Ectodermal cell (in vitro differentiated cells): ENCODE measurements at regions not wholly inside any gene's neighbourhood (a gene's known extent, or its start where the extent isn't known, plus 50 kb on each side); places are given as distances from the start of the nearest gene placed in this dataset.

Source experiments
- H3K27ac ChIP-seq: 2 replicates; pipeline ENCODE4 v1.7.0; 2013; ENCODE audit warnings: mild to moderate bottlenecking, low read depth, low read length; ENCODE audit not compliant: insufficient read depth, poor library complexity, severe bottlenecking
- H3K27me3 ChIP-seq: 2 replicates; pipeline ENCODE4 v1.7.0; 2013; ENCODE audit warnings: mild to moderate bottlenecking, low read length; ENCODE audit not compliant: insufficient read depth, control insufficient read depth, poor library complexity, severe bottlenecking
- H3K36me3 ChIP-seq: one replicate; pipeline ENCODE4 v1.7.0; 2013; ENCODE audit warnings: low read length; ENCODE audit not compliant: control insufficient read depth, insufficient read depth
- H3K4me1 ChIP-seq: one replicate; pipeline ENCODE4 v1.7.0; 2013; ENCODE audit warnings: low read length; ENCODE audit not compliant: control insufficient read depth, insufficient read depth
- H3K4me3 ChIP-seq: 2 replicates; pipeline ENCODE4 v1.7.0; 2013; ENCODE audit warnings: low read depth, low read length, control low read depth; ENCODE audit not compliant: insufficient read depth
- H3K9me3 ChIP-seq: 2 replicates; pipeline ENCODE4 v1.7.0; 2013; ENCODE audit warnings: mild to moderate bottlenecking, low read length, moderate library complexity; ENCODE audit not compliant: control insufficient read depth
- WGBS, 2 experiments: methylation state at CpG; one replicate each; pipeline ENCODE4 v1.1.7; 2013; ENCODE audit warnings: missing lambda C conversion rate in 2 of 2; 5-methylcytosine and 5-hydroxymethylcytosine counted together

GRCh38 chr1:9419369-9420041 lies 119.8 kb upstream of the SLC25A33 start:
- Histone ChIP-seq H3K4me3 (no peak overlapping the region), H3K27me3 (no peaks in the 10 kb centered on the region), H3K36me3 (no peaks in the 10 kb centered on the region), H3K4me1 (no peaks in the 10 kb centered on the region), H3K27ac (no peak overlapping the region), H3K9me3 (no peaks in the 10 kb centered on the region)
- 88 to 96% methylated on average over 8 of the region's 8 CpGs for WGBS, 2 experiments

GRCh38 chr1:9420835-9421532 lies 118.3 kb upstream of the SLC25A33 start:
- H3K36me3 ChIP-seq: no peaks in the 10 kb centered on the region
- no peaks in the 10 kb centered on the region for H3K27me3 ChIP-seq
- no peaks in the 10 kb centered on the region for H3K9me3 ChIP-seq
- H3K4me3 ChIP-seq: no peak overlapping the region
- WGBS, 2 experiments: 95 to 97% methylated on average over 4 of the region's 5 CpGs
- no peak overlapping the region for H3K27ac ChIP-seq
- no peaks in the 10 kb centered on the region for H3K4me1 ChIP-seq

GRCh38 chr1:9421533-9421873 lies 117.8 kb upstream of the SLC25A33 start:
- whole genome bisulfite sequencing, 2 experiments: 91 to 94% methylated on average over 5 of the region's 5 CpGs
- no peak overlapping the region for H3K4me3 ChIP-seq

GRCh38 chr1:9422321-9422720 lies 116.9 kb upstream of the SLC25A33 start:
- Histone ChIP-seq H3K27me3 (no peaks in the 10 kb centered on the region), H3K27ac (no peak overlapping the region), H3K36me3 (no peaks in the 10 kb centered on the region), H3K4me3 (no peak overlapping the region), H3K9me3 (no peaks in the 10 kb centered on the region), H3K4me1 (no peaks in the 10 kb centered on the region)
- WGBS, 2 experiments: 89 to 90% methylated on average over 14 of the region's 14 CpGs

More at GRCh38 chr1:9421533-9421873, 117.8 kb upstream of the SLC25A33 start:
- Histone ChIP-seq H3K27me3 (no peaks in the 10 kb centered on the region), H3K27ac (no peak overlapping the region), H3K36me3 (no peaks in the 10 kb centered on the region), H3K4me1 (no peaks in the 10 kb centered on the region), H3K9me3 (no peaks in the 10 kb centered on the region)

GRCh38 chr1:9422911-9423505 lies 116.3 kb upstream of the SLC25A33 start:
- H3K27ac ChIP-seq: no peak overlapping the region
- peaks cover under 1% of the 10 kb centered on the region for H3K4me1 ChIP-seq
- no peaks in the 10 kb centered on the region for H3K27me3 ChIP-seq
- WGBS, 2 experiments: 91% methylated on average over 12 of the region's 12 CpGs
- H3K9me3 ChIP-seq: no peaks in the 10 kb centered on the region
- no peaks in the 10 kb centered on the region for H3K36me3 ChIP-seq
- no peak overlapping the region for H3K4me3 ChIP-seq

- no peaks in the 10 kb centered on the region for H3K9me3 ChIP-seq
- no peaks in the 10 kb centered on the region for H3K36me3 ChIP-seq
- no peak overlapping the region for H3K27ac ChIP-seq
- no peak overlapping the region for H3K4me3 ChIP-seq
- 90 to 91% methylated on average over 4 of the region's 4 CpGs for WGBS, 2 experiments
- H3K27me3 ChIP-seq: no peaks in the 10 kb centered on the region
- H3K4me1 ChIP-seq: peaks cover 5% of the 10 kb centered on the region
These were observed 115.0 kb upstream of the SLC25A33 start for GRCh38 chr1:9424261-9424660.

- H3K9me3 ChIP-seq: no peaks in the 10 kb centered on the region
- peaks cover 9% of the 10 kb centered on the region for H3K4me1 ChIP-seq
- 92 to 93% methylated on average over 7 of the region's 7 CpGs for WGBS, 2 experiments
- no peak overlapping the region for H3K4me3 ChIP-seq
- no peak overlapping the region for H3K27ac ChIP-seq
- no peaks in the 10 kb centered on the region for H3K36me3 ChIP-seq
- no peaks in the 10 kb centered on the region for H3K27me3 ChIP-seq
These were observed 113.4 kb upstream of the SLC25A33 start for GRCh38 chr1:9425859-9426258.

GRCh38 chr1:9426291-9426711 lies 113.0 kb upstream of the SLC25A33 start:
- H3K9me3 ChIP-seq: no peaks in the 10 kb centered on the region
- 87% methylated on average over 13 of the region's 13 CpGs for WGBS, 2 experiments
- no peaks in the 10 kb centered on the region for H3K27me3 ChIP-seq
- H3K27ac ChIP-seq: no peak overlapping the region
- H3K4me1 ChIP-seq: peaks cover 9% of the 10 kb centered on the region
- H3K4me3 ChIP-seq: no peak overlapping the region
- no peaks in the 10 kb centered on the region for H3K36me3 ChIP-seq

GRCh38 chr1:9427388-9427787 lies 111.9 kb upstream of the SLC25A33 start:
- Histone ChIP-seq H3K27me3 (no peaks in the 10 kb centered on the region), H3K4me1 (peaks cover 9% of the 10 kb centered on the region), H3K9me3 (no peaks in the 10 kb centered on the region), H3K36me3 (no peaks in the 10 kb centered on the region), H3K27ac (no peak overlapping the region), H3K4me3 (no peak overlapping the region)
- WGBS, 2 experiments: 92% methylated on average over 2 of the region's 2 CpGs

GRCh38 chr1:9428601-9429341 lies 110.5 kb upstream of the SLC25A33 start:
- Histone ChIP-seq H3K9me3 (no peaks in the 10 kb centered on the region), H3K4me1 (peaks cover 9% of the 10 kb centered on the region), H3K27me3 (no peaks in the 10 kb centered on the region), H3K36me3 (no peaks in the 10 kb centered on the region), H3K4me3 (peak overlapping the region; percentile 52), H3K27ac (no peak overlapping the region)
- 6% methylated on average over 48 of the region's 48 CpGs for WGBS, 2 experiments
